ENCODE measurements at regions not wholly inside any gene's neighbourhood (a gene's known extent, or its start where the extent isn't known, plus 50 kb on each side); places are given as distances from the start of the nearest gene placed in this dataset.

- no peak for DNase-seq (ENCODE audit: low read depth)
- no peak overlapping the region for H3K4me3 ChIP-seq (ENCODE audit: low read depth, low read length)
- TF ChIP-seq MYC (IDR thresholded peaks at IDR 0.05; ENCODE audit: low read depth, low read length) = no peak
- TF ChIP-seq MAX (IDR thresholded peaks at IDR 0.05; ENCODE audit: low read depth, low read length) = no peak
- TF ChIP-seq CTCF (IDR thresholded peaks at IDR 0.05; ENCODE audit: low read depth, low read length) = no peak
- no peak for TF ChIP-seq POLR2A (IDR thresholded peaks at IDR 0.05; ENCODE audit: extremely low read depth, insufficient read length)
These were observed 1061.5 kb downstream of the CNTNAP5 start for GRCh38 chr2:125086313-125087184.

GRCh38 chr2:125092276-125093009 is 1067.4 kb downstream of the CNTNAP5 start:
- no peak overlapping the region for H3K4me3 ChIP-seq (ENCODE audit: low read depth, low read length)
- TF ChIP-seq POLR2A (IDR thresholded peaks at IDR 0.05; ENCODE audit: extremely low read depth, insufficient read length) (no peak), CTCF (IDR thresholded peaks at IDR 0.05; ENCODE audit: low read depth, low read length) (no peak), MYC (IDR thresholded peaks at IDR 0.05; ENCODE audit: low read depth, low read length) (no peak), MAX (IDR thresholded peaks at IDR 0.05; ENCODE audit: low read depth, low read length) (no peak)
- no peak for DNase-seq (ENCODE audit: low read depth)

DNA sequence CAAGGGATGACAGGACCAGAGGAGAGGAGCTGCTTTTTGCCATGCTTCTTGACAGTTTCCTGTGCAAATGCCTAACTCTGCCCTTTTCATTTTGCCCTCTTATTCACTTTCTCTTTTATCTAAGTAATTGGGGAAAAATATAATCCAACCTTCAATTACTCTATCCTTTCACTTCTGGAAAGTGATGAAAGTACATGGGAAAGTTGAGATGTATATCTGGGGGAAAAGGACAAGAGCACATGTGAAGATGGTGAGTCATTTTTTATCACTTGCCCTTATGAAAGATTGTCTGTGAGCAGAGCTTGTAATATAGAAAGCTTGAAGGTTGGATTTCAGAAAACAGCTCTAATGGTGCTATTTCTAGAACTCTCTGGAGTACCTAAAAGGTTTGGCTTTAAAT is 1070.7 kb downstream of the CNTNAP5 start:
- no peak overlapping the region for H3K4me3 ChIP-seq (ENCODE audit: low read depth, low read length)
- no peak for DNase-seq (ENCODE audit: low read depth)
- TF ChIP-seq CTCF (IDR thresholded peaks at IDR 0.05; ENCODE audit: low read depth, low read length) (no peak), MYC (IDR thresholded peaks at IDR 0.05; ENCODE audit: low read depth, low read length) (no peak)

GRCh38 chr2:125106710-125107109 is 1081.6 kb downstream of the CNTNAP5 start:
- H3K4me3 ChIP-seq (ENCODE audit: low read depth, low read length) = no peak overlapping the region
- no peak for DNase-seq (ENCODE audit: low read depth)
- TF ChIP-seq CTCF (IDR thresholded peaks at IDR 0.05; ENCODE audit: low read depth, low read length) (no peak), POLR2A (IDR thresholded peaks at IDR 0.05; ENCODE audit: extremely low read depth, insufficient read length) (no peak), MYC (IDR thresholded peaks at IDR 0.05; ENCODE audit: low read depth, low read length) (no peak), MAX (IDR thresholded peaks at IDR 0.05; ENCODE audit: low read depth, low read length) (no peak)

GRCh38 chr2:125107446-125107845 is 1082.4 kb downstream of the CNTNAP5 start:
- TF ChIP-seq MYC (IDR thresholded peaks at IDR 0.05; ENCODE audit: low read depth, low read length) = no peak
- TF ChIP-seq MAX (IDR thresholded peaks at IDR 0.05; ENCODE audit: low read depth, low read length) = no peak
- no peak for TF ChIP-seq CTCF (IDR thresholded peaks at IDR 0.05; ENCODE audit: low read depth, low read length)
- no peak for TF ChIP-seq POLR2A (IDR thresholded peaks at IDR 0.05; ENCODE audit: extremely low read depth, insufficient read length)

More at GRCh38 chr2:125107446-125107845, 1082.4 kb downstream of the CNTNAP5 start:
- DNase-seq (ENCODE audit: low read depth) = no peak
- H3K4me3 ChIP-seq (ENCODE audit: low read depth, low read length) = no peak overlapping the region

All from NB4 (cell line).